Epidermal melanocyte (primary cell): ENCODE measurements at regions not wholly inside any gene's neighbourhood (a gene's known extent, or its start where the extent isn't known, plus 50 kb on each side); places are given as distances from the start of the nearest gene placed in this dataset.

Experiments used
- DNase-seq: peaks from one replicate; pipeline ENCODE4 v3.0.0; 2011; ENCODE audit warnings: low spot score; ENCODE audit not compliant: insufficient read length

DNA sequence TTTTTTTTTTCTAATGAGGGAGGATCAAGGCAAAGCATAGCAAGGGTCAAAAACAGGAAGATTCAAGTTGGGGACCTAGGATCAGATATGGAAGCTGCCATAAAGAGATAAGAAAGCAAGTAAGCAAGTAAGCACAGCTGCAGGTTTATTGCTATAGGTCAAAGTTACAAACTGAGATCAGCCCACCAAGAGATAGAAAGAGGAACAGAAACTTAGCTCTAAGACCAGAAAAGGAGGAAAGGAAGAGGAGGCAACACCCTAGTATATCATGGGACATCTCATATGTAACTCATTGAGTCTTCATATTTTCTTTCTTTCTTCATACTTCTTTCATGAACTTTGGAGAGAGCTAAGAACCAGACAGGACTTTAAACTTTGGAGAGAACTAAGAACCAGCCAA is 295.9 kb upstream of the CRIM1 start:
- DNase-seq, result no peak

DNA sequence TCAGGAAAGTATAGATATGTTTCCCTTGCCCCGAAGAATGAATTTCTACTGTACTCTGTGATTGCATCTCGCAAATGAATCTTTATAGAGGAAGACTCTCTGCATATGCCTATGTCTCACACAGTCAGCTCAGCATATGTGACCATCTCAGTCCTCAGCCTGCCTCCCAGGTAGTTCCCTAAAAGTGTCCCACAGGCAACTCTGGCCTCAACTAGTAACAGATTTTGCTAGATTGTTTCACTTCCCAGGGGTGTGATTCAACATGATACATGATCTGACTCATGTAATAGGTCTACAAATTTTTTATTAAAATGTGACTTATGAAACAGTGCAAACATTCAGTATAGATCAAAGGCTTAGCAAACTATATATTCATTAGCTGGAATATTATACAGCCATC is 296.6 kb upstream of the CRIM1 start:
- no peak for DNase-seq

DNA sequence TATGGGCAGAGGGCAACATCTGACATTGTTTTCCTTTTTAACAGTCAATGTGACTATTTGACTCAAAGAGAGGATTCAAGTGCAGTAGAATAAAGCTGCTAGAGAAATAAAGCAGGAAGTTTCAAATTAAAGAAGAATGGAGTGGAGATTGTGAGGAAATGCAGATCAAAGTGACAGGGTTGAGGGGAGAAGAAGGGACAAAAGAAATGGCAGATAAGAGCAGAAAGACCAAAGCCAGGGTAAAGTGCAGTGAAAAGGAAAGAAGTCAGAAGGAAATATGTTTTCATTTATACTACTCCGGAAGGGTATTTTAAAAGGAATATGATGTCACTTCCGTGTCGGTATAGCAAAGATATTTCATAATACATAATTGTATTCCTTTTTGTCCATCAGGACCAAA is 297.5 kb upstream of the CRIM1 start:
- DNase-seq, result no peak

DNA sequence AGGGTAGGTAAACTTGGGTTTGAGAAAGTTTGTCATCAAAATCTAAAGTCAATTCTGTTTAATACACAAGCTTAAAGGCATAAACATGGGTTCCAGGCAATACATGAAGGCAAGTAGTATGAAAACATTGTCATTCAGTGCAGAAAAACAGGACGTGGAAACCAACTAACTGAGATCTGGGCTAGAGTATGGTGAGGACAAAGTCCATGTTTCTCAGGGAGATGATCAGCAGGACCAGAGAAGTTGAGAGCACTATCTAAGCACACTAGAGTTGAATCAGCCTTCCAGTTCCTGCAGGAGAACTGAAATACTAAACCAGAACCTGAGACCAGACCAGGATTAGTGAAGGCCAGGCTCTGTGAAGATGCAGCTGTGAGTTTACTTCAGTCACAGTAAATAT is 302.8 kb upstream of the CRIM1 start:
- DNase-seq, result no peak

DNA sequence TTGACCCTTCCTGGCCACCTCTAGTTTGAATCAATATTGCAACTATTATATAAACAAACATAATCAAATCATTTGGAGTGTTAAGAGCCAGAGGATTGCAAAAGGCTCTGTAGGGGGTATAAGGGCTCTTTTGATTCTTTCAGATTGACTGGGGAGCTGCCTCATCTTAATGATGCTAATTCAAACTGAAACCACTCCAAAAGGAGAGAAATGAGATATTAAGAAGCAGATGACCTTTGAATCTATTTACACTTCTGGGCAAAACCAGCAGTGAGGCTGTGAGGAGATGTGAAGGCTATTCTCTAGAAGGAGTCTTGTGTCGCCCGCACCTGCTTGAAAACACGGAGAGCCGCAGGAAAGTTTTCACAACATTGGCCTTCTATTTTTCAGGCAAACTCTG is 311.2 kb upstream of the CRIM1 start:
- no peak for DNase-seq

DNA sequence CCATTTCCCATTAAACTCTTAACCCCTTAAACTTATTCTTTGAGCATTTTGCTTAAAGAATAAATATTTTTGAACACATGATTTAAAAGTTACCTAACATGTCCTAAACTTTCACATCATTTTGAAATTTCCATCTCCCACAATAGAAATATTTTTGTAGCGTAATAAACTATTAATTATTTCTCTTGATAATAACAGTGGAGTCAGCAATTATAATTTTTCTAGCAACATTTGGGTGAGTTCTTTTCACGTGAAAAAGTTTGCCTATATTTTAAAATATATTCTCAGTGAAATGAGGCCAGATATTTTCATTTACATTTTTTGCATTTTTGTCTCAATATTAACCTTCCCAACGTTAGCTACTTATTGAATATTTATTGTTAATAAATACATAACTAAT is 320.4 kb upstream of the CRIM1 start:
- DNase-seq, result no peak

DNA sequence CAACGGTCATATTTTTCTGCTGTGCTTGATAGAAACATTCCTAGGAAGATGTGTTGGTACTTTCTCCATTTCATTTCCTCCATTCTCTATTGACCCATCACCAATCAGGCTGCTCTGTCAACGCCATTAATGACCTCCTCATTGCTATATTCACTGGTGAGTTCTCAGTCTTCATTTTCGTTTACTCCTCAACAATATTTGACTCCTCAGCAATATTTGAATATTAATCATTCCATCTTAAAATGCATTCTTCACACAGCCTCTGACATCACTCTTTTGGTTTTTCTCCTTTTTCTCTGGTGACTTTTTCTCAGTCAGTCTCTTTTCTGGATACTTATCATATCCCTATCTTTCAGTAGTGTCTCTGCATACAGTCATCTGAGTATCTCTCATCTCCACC is 323.5 kb upstream of the CRIM1 start:
- no peak for DNase-seq

DNA sequence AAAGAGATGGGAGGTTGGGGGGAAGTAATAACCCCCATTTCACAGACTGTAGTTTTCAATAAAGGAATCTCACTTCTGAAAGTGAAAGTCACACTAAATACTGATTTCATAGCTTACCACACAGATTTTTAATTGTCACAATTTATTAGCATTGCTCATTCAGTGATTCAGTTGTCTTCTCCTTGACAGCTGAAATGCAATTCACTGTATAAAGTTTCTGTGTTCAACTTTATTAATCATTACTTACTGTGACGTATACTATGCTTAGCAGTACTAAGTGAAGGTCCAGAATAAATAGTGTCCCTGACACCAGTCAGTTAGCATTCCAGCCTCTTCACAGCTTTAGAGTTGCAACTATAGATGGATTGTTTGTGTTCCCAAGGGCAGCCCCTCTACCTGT is 324.1 kb upstream of the CRIM1 start:
- no peak for DNase-seq

DNA sequence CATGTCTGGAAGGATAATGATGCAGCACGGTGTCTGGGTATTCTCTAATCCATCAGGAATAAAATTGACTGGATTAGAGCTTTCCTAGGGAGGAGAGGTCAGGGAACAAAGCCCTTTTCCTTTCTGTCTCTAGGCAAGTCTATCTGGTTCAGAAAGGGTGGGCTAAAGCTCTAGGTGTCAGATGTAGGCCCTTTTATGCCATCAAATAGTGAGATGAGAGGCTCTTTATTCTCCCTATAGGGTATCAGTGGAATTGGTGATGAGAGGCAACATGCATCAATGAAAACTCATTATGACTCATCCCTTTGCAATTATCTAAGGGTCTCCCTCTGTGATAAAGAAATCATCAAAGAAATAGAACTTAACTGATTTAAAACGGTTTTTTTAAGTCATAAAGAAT is 328.0 kb upstream of the CRIM1 start:
- DNase-seq, result no peak

DNA sequence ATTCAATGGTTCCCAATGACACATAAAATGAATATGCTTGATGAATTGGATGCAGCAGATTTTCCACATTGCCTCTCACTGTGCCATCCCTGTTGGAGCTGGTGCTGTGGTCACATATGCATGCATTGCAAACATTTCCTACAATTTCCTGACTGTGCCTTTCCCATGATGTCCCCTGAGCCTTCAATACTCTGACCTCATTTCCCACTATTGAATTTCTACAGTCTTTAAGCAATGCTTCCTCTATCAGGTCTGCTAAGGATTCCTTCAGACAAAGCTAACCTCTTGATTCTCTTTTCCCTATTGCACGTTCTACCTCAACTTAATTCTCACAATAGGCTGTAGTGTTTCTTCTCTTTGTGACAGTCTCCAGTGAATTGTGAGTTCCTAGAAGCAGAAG is 342.5 kb upstream of the CRIM1 start:
- no peak for DNase-seq

DNA sequence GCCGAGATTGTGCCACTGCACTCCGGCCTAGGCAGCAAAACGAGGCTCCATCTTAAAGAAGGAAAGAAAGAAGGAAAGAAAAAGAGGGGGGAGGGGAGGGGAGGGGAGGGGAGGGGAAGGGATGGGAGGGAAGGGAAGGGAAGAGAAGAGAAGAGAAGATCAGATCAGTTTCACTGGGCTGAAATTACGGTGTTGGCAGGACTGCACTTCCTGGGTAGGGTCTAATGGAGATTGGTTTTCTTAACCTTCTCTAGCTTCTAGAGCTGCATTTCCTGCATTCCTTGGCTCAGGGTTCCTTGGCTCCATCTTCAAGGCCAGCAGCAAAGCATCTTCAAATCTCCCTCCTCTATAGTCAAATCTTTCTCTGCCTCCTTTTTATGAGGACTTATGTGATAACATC is 349.1 kb upstream of the CRIM1 start:
- no peak for DNase-seq

DNA sequence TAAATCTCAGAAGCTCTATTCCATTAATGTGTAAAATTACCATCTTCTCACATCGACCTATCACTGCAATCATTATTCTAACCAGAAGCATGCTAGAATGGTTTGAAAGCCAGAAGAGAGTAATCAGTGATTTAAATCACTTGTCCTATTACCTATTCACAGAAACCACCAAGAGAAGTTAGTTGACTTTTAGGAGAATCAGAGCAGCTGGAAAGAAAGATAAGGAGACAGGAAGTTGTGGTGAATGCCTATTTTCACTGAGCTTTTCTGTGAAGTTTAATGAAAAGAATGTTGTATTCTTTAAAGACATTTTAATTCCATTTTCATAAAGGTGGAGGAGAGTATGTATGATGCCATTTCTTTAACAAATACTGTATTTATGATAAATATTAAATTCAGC is 352.6 kb upstream of the CRIM1 start:
- no peak for DNase-seq

DNA sequence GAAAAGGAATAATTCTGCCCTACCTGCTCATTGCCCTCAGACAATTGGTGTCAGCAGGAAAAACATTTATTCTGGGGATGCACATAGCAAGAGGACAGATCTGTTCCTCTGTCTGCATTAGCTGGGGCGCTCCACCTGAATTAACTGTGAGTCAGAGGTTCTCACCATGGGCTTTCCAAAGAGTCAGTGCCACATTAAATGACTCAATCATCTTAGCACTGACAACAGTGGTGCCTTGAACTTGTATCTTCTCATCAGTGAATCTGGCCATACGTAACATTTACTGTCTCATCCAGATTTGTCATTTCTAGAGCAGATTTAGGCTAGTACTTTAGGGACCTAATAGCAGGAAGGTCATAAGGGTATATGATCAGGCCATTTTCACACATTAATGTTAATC is 358.1 kb upstream of the CRIM1 start:
- DNase-seq, result no peak

DNA sequence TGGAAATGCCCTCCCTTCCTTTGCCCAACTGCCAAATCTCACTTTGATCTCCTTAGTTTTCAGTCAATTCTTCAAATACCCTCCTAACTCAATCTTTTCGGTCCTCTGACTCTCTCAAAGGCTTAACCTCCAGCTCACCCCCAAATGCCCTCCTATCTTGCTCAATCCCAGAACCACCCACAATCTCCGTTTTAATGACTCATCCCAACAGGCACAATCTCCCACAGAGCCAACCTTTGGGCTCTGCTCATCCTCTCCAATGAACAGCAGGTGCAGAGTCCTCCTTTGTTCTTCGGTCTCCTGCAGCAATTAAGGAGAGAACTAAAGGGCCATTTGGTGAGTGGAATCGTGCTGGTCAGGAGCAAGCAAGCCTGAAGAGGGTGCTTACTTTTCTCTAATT is 366.1 kb upstream of the CRIM1 start:
- no peak for DNase-seq

DNA sequence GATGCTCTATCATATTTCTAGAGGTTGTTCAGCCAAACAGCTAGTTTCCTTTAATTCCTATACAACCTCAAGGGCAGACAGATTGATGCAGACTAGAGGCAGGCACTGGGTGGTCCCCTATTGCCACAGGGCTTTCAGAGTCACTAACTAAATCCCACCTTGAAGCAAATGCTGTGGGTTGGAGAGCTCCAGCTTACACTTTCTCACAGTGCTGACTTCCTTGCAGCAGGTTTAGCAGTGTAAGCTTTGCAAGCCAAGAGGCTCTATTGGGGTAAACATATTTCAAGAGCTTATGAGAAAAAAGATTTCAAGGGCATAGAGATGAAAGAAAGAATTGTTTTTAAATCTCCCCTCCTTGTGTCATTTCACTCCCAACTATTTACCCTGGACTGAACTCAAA is 366.5 kb upstream of the CRIM1 start:
- DNase-seq, result no peak

DNA sequence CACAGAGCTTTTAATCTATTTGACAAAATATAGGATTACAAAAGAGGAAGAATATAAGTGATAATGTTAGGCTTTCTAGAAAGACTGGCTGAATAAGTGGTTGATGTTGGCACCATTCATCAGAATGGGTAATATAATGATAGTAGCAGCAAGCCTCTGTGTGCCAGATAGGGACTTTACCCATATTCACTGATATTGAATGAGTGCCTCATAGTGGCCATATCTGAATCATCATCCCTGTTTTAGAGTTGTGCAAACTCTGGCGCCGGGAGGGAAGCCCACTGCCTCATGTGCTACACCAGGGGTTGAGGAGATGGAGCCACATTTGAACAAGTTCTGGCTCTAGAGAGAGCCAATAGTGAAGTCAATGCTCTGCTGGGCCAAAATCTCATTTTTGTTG is 368.7 kb upstream of the CRIM1 start:
- no peak for DNase-seq

DNA sequence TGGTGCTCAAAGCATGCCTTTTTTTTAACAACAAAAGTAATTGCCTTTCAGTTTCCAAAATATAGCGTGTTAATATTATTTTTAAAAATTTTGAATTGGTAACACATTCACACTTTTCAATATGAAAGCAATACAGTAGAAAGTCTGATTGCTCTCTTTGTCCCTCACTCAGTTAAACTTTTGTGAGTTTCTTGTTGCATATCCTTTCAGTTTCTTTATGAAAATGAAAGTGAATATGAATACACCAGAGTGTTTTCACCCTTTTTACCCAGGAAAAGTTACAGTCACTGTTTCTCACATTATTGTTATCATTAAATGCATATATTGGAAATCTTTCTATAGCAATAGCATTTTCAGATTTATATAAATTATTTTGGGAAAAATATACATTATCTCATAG is 377.4 kb upstream of the CRIM1 start:
- no peak for DNase-seq

DNA sequence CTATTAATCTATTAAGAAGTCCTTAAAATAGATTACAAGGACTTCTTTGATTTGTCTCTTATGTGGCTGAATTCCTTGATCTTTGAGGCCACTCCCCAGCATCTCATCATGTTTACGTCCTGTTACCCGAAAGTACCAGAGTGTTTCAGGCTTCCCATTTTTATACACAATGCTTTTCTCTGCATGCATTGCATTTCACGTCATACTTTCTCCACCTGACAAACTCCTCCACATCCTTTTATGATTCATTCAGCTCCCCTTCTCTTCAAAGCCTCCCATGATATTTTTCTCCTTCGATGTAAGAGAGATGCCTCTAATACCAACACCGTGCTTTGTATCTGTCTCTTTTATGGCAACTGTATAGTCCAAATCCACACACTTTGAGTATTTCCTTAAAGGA is 379.0 kb upstream of the CRIM1 start:
- DNase-seq, result no peak

DNA sequence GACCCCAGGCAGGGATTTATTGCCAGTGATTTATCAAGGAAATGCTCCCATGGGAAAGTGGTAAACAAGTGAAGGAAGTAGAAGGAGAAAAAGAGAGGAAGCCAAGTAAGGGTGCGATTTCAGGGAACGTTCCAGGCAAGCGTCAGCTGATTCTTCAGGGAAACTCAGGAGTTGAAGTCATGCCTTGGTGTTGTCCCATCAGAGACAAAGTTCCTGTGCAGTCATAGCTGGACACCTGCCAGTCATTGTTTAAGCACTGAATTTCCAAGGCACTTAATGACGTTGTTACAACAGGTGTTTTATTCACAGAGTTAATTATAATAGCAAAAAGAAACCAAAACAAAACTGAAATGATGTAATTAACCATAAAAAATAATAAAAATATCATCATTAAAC is 381.8 kb upstream of the CRIM1 start:
- DNase-seq, result no peak

DNA sequence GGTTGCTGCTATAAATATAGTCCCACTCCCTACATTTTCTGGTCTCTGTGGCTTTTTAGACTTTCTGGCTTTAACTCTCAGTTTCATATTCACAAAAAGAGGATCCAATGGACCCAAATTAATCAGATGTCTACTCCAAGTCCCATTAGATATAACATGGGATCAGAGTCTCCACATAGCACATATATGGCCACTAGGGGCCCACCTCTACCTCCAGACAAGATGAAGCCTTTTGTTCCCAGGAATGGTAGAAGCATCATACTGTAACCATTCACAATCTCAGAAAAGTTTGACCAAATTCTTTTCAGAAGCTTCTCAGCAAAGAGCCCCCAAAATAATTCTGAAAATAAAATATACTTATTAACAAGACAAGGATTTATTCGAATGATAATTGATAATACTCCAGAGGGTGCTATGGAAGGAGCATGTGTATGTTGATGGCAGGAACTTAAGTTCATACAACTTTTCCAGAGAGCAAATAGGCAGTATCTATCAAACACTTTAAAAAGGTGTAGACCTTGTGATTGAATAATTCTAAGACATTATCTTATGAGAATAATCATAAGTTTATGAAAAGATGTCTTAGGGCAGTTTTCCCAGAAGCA is 382.3 kb upstream of the CRIM1 start:
- DNase-seq, result no peak

DNA sequence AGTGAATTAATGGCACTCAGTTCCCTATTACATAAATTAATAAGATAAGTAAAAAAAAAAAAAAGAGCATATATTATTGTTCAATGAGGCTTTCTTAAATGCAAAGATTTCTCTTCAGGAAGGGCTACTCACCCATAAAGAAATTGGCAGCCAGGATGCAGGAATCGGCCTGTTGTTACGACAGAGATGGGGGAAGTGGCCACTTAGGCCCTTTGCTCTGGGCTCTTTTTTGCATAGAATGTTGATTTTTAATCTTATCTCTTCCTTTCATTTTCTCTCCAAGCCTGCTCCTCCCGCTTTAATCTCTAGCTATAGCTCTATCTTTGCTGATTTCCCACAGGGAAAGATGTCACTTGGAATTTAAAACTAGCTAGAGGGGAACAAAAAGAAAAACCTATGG is 391.8 kb upstream of the CRIM1 start:
- DNase-seq, result no peak

DNA sequence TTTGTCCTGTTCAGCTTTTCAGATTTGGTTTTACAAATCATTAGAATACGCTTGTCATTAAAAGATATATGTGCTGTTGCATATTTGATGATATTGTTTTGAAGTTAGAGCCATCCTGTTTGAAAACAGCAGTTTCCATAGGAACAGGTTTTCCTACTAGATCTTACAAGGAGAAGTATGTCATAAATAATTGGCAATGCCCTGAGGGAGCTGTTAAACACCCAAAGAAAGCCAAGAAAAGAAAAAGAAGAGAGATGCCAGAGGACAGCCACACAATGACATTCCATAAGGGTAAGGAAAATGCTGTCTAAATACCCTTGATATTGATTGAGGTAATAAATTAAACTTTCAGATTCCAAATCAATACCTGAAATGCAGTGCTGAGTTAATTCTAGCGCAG is 392.2 kb upstream of the CRIM1 start:
- DNase-seq, result no peak

DNA sequence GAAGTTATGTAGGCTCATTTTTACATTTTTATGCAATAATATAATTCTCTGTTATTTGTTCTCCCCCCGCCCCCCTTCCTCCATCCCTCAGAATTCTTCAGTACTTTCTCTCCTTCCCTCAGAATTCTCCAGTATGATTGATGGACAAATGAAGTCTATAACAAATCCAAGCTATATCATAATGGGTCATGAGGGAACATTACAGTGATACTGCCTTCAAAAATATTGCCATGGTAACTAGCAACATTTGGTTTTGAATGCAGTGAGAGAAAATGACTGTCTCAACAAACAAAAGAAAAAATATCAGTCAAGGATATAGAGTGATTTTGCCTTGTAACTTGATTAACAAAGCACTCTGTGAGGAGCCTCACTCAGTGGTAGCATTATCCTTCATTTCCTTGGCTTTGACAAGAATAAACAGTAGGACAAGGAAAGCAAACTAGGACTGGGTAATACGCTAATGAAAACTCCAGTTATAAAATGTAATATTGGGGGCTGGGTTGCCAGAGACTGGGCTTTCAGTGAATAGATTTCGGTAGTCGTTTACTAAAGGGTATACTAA is 392.9 kb upstream of the CRIM1 start:
- DNase-seq, result no peak

DNA sequence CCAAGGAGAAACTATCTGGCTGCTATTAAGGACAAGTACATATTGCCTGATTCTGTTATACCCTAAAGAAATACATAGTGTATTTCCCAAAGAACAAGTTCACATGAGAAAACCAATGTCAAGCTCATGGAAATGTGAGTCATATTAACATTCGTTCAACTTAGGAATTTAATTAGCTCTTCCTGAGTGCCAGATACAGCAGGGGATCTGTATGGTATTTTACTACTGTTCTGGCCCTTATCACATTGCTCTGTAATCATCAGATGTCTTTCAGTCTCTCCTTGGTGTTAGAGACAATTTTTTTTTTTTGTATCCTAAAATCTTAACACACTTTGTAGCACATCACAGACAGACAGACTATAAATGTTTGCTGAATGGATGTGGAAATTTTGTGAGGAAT is 395.0 kb upstream of the CRIM1 start:
- no peak for DNase-seq
